Amniotic epithelial cell (primary cell): ENCODE measurements at regions not wholly inside any gene's neighbourhood (a gene's known extent, or its start where the extent isn't known, plus 50 kb on each side); places are given as distances from the start of the nearest gene placed in this dataset.

Source experiments
- DNase-seq: peaks from one replicate; pipeline ENCODE4 v3.0.0-alpha.2; 2010; ENCODE audit warnings: low read depth

- DNase-seq: no peak
Measured at GRCh38 chr9:108720191-108720642, 135.6 kb downstream of the ACTL7B start.

GRCh38 chr9:108710424-108710823 is 145.4 kb downstream of the ACTL7B start:
- no peak for DNase-seq

- DNase-seq: no peak
Measured at GRCh38 chr9:108709997-108710396, 145.8 kb downstream of the ACTL7B start.

GRCh38 chr9:108709126-108709525 is 146.7 kb downstream of the ACTL7B start:
- no peak for DNase-seq

GRCh38 chr9:108708448-108708847 is 147.3 kb downstream of the ACTL7B start:
- no peak for DNase-seq

GRCh38 chr9:108707120-108707519 is 148.7 kb downstream of the ACTL7B start:
- DNase-seq: no peak

GRCh38 chr9:108704156-108704852 is 151.5 kb downstream of the ACTL7B start:
- DNase-seq: no peak

GRCh38 chr9:108703429-108703828 is 152.4 kb downstream of the ACTL7B start:
- DNase-seq: no peak

GRCh38 chr9:108702681-108703080 is 153.1 kb downstream of the ACTL7B start:
- DNase-seq: no peak

- no peak for DNase-seq
Measured at GRCh38 chr9:108698801-108699200, 157.0 kb downstream of the ACTL7B start.

GRCh38 chr9:108698231-108698630 is 157.6 kb downstream of the ACTL7B start:
- DNase-seq: no peak

GRCh38 chr9:108696156-108696555 is 159.6 kb downstream of the ACTL7B start:
- no peak for DNase-seq

- DNase-seq: no peak
Measured at GRCh38 chr9:108694170-108694569, 161.6 kb downstream of the ACTL7B start.

- no peak for DNase-seq
Measured at GRCh38 chr9:108691614-108692013, 164.2 kb downstream of the ACTL7B start.

- DNase-seq: no peak
Measured at GRCh38 chr9:108688676-108689075, 167.1 kb downstream of the ACTL7B start.

GRCh38 chr9:108688051-108688450 is 167.7 kb downstream of the ACTL7B start:
- no peak for DNase-seq

GRCh38 chr9:108687006-108687987 is 168.5 kb downstream of the ACTL7B start:
- peak; percentile 78 for DNase-seq

- no peak for DNase-seq
Measured at GRCh38 chr9:108684288-108685025, 171.3 kb downstream of the ACTL7B start.

GRCh38 chr9:108683245-108683644 is 172.5 kb downstream of the ACTL7B start:
- DNase-seq: no peak

- DNase-seq: no peak
Measured at GRCh38 chr9:108681851-108682590, 173.8 kb downstream of the ACTL7B start.

GRCh38 chr9:108680946-108681345 is 174.8 kb downstream of the ACTL7B start:
- no peak for DNase-seq

- no peak for DNase-seq
Measured at GRCh38 chr9:108677776-108678175, 178.0 kb downstream of the ACTL7B start.
